Loucy (cell line): ENCODE measurements at regions not wholly inside any gene's neighbourhood (a gene's known extent, or its start where the extent isn't known, plus 50 kb on each side); places are given as distances from the start of the nearest gene placed in this dataset.

ENCODE experiments used
- EZH2phosphoT487 ChIP-seq: fragments of 200-600 bp; IDR thresholded peaks from 2 replicates; pipeline ENCODE4 v1.6.1; 2018; ENCODE audit warnings: antibody characterized with exemption, mild to moderate bottlenecking, moderate library complexity, borderline replicate concordance
- TF ChIP-seq, protein P1 (sequence below): fragments of 200-600 bp; sonication (generic); conservative IDR thresholded peaks from 2 replicates; pipeline ENCODE4 v1.5.1; 2014; ENCODE audit warnings: mild to moderate bottlenecking, antibody characterized with exemption, low read length

DNA sequence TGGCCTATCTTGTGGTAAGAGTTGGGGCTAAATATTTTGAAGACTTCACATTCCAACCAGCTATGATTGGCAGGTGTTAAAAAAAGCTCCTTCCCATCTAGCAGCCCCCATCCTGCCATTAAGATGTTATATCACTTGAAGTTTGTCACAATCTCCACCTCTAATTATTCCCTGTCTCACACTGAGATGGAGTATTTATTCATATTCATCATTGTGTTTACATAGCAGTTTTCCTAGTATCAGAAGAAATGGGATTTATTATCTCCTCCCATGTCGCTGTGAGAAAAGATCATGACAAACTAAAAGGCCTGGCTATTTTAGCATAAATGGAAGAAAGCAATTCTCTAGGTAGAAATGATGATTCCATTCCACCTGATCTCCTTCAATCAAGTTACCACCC lies 653.6 kb downstream of the GABRG2 start:
- TF ChIP-seq, protein P1, sequence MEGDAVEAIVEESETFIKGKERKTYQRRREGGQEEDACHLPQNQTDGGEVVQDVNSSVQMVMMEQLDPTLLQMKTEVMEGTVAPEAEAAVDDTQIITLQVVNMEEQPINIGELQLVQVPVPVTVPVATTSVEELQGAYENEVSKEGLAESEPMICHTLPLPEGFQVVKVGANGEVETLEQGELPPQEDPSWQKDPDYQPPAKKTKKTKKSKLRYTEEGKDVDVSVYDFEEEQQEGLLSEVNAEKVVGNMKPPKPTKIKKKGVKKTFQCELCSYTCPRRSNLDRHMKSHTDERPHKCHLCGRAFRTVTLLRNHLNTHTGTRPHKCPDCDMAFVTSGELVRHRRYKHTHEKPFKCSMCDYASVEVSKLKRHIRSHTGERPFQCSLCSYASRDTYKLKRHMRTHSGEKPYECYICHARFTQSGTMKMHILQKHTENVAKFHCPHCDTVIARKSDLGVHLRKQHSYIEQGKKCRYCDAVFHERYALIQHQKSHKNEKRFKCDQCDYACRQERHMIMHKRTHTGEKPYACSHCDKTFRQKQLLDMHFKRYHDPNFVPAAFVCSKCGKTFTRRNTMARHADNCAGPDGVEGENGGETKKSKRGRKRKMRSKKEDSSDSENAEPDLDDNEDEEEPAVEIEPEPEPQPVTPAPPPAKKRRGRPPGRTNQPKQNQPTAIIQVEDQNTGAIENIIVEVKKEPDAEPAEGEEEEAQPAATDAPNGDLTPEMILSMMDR = no peak
- no peak for TF ChIP-seq EZH2phosphoT487
